Kasumi-1 (cell line): ENCODE measurements at regions not wholly inside any gene's neighbourhood (a gene's known extent, or its start where the extent isn't known, plus 50 kb on each side); places are given as distances from the start of the nearest gene placed in this dataset.
A peak's percentile ranks its signal among the peaks of the same experiment; 100 is the strongest.

Source experiments
- DNase-seq, 2 experiments: peaks; one replicate each; lab custom pipeline; 2025; lab: John Stamatoyannopoulos, UW

GRCh38 chr2:14910654-14911053 is 278.1 kb downstream of the LRATD1 start:
- no peak for DNase-seq

GRCh38 chr2:14915983-14916382 is 283.5 kb downstream of the LRATD1 start:
- DNase-seq = no peak

- DNase-seq = no peak
These were observed 291.5 kb downstream of the LRATD1 start for GRCh38 chr2:14923820-14924580.

- DNase-seq = no peak
These were observed 293.0 kb downstream of the LRATD1 start for GRCh38 chr2:14925471-14925870.

DNA sequence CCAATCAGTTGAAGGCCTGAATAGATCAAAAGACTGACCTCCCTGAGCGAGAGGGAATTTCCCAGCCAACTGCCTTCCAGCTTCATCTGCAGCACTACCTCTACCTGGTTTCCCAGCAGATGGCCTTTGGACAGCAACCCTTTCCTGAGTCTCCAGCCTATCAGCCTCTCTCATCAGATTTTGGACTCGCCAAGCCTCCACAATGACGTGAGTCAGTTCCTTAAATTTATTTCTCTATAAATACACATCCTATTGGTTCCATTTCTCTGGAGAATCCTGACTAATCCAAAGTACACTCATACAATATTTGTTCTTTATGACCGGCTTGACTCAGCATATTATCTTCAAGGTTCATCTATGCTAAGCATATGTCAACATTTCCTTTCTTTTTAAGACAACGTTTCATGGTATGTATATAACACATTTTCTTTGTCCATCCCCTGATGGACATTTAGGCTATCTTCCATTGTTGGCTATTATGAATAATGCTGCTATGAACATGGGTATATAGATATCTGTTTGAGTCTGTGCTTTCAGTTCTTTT is 294.6 kb downstream of the LRATD1 start:
- no peak for DNase-seq

- no peak for DNase-seq
These were observed 295.5 kb downstream of the LRATD1 start for GRCh38 chr2:14928056-14928455.

DNA sequence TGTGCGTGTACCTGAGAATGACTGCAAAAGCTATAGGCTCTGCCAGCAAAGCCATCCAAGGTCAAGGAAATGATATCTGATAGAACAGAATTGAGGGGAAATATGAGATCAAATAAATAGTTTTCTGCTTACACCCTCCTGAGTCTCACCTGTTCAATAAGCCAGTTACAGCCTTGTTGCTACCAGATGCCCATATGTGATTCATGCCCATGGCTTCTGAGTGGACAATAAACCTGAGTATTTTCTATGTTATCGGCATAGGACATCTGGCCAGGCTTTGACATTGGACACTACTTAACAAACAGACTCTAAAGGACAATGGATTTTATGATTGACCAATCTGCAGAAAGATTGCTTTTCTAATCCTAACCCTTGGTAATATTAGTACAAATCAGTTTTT is 297.9 kb downstream of the LRATD1 start:
- DNase-seq = no peak

DNA sequence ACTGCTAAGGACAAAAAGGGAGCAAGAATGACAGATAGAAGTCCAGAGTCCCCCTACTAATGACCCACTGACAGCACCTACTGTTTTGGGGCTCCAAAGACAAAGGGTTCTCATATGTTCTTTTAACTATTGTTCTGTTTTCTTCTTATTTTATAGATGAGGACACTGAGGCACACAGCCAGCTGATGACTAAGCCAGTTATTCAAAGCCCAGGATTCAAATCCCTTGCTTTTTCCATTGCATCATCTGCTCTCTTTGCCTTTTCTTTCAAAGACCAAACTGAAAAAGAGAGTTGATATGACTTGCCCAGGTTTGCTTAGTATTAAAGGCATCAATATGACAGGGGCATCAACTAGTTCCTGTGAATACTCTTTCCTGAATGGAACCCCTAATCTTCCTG is 299.8 kb downstream of the LRATD1 start:
- no peak for DNase-seq

DNA sequence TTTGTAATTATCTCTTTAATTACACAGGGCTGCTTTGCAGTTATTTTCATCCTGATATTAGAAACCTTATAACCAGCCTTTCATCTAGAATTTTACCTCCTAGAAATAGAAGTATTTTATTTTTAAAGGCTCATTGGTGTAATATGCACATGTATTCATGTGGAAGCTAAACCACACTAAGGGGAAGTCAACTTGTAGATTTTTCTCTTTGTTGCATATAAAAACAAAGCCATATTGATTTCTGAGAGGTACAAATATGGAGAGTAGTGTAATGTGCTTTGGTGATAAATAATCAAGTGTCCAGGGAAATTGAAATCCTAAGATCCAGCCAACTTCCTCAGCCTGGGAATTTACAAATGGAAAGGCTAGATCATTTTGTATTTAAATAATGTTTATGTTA is 301.2 kb downstream of the LRATD1 start:
- DNase-seq = no peak

GRCh38 chr2:14936426-14936825 is 303.9 kb downstream of the LRATD1 start:
- DNase-seq = no peak

DNA sequence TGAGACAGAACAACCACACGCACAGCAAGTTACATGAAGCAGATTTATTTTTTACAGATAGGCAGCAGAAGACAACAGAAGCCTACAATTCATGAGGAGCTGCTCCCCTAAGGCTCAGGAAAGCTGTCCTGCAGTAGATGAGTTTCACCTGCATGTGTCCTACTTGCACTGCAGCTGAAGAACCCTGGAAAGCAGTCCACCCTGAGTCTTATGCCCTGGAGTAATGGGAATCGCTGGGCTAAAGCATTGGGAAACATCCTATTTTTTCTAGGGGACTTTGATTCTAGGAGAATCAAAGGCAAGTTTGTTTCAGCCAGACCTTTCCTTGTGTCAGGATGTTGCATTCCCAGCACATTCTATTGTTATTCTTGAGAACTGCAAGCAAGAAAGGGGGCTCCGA is 304.8 kb downstream of the LRATD1 start:
- DNase-seq = no peak

- peak in 1 of 2 experiments; percentile 23 for DNase-seq
These were observed 308.7 kb downstream of the LRATD1 start for GRCh38 chr2:14941151-14941631.

- DNase-seq = no peak
These were observed 310.5 kb downstream of the LRATD1 start for GRCh38 chr2:14942987-14943386.

GRCh38 chr2:14944562-14945346 is 312.2 kb downstream of the LRATD1 start:
- DNase-seq = peak in 1 of 2 experiments; percentile 4

DNA sequence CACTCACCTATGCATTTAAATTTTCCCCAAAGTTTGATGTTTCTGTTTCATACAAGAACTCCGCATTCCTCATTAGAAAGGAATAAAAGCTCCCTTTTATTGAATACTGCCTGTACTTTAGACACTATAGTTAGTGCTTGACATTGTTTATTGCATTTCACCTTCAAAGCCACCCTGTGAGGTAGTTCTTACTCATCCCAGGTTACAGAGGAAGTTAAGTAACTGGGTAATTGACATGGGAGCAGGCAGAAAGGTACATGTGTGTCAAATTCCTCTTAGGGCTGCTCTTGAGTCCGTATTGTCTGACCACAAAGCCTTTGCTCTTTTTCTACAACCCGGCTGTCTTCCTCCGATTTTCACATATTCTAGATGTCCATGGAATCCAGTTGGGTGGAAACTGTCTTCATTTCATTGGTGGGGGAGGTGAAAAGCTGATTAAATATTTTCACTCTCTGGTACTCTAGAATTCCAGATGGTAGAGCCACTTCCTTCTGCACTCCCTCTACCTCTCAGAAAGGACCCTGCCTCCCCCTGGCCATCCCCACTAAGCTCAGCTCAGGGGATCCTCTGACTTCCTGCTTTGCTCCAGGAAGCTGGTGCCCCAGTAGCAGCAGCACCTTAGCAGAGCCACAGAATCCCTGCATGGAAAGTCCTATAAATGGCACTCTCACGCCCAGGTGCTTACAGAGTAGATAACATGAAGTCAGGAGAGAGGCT is 319.2 kb downstream of the LRATD1 start:
- no peak for DNase-seq

DNA sequence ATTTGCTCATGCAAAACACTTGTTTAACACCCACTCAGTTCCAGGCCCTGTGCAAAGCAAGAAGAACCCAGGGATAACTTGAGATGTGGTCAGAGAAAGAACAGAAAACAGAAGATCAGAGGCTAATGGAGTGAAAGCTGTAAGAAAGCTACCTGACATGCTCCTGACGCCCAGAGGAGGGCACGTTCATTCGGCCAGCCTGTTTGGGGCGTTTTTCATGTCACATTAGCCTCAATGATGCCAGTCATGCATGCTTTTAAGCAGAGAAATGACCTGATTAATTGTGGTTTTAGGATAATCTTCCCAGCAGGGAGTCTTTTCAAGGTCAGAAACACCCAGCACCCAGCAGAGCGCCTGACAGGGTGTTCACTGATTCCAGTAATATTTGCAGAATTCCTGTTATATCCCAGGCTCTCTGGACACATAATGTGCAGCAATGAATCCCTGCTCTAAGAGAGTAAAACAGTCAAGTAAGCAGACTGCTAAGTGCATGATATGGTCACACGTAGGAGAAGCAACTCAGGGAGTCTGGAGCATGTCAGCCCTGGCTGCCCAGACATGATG is 320.0 kb downstream of the LRATD1 start:
- no peak for DNase-seq

DNA sequence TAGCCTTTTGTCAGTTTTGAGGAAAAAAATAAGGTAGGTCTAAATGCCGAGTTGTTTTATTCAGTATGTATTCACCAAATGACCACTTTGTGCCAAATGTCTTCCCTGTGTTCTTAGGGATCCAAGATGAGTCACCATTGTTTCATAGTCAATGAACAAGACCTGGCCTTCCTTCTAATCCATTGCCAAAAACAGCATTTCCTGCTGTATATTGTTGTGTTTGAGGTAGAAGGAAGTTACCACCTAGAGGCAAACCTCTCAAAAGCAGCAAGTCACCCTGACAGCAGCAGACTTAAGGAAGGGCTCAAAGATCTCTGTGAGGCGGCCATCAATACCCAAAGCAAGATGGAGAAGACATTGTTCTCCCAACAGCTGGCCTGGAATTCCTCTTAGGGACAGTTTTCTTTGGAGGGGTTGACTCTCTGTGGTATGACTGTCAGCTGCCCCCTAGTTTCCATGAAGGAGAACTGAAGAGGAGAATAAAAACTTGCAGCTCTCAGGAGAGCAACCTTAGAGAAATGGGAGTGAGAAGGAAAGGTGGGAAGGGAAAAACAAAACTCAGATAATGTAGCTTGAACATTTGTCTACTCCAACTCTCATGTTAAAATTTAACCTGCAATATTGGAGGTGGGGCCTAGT is 328.3 kb downstream of the LRATD1 start:
- DNase-seq = no peak

- no peak for DNase-seq
These were observed 335.2 kb downstream of the LRATD1 start for GRCh38 chr2:14967729-14968128.

GRCh38 chr2:14975381-14975780 is 342.9 kb downstream of the LRATD1 start:
- no peak for DNase-seq

DNA sequence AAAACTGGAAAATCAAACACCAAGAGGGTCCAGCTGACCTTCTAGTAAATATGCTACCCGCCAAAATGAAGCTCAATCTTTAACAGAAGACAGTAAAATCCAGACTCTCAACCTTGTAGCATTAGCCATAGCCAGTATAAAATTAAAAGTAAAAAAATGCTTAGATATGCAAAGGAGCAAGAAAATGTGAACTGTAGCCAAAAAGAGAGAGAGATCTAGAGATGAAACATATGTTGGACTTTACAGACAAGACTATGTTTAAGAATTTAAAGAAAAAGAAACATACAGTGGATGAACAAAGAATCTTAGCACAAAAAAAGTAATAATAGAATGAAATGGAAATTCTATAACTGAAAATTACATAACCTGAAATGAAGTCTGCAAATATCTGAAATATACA is 344.5 kb downstream of the LRATD1 start:
- no peak for DNase-seq

DNA sequence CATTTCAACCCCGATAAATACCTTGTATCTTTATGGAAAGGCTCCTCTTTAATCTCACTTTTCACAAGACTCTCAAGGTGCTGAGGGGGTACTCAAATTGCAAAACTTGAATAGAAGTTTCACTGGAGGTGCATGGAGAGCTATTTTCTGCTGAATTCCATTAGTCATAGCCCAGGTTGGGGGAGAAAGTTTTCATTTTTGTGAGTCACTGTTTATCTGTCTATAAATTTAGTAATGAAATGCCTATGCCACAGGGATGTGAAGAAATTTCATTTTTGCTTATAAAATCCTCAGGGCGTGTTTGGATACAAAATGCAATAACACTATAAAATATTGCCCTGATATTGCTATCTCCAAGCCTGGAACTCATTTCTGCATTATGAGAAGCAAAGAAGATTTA is 346.3 kb downstream of the LRATD1 start:
- DNase-seq = no peak
